ENCODE measurements at regions not wholly inside any gene's neighbourhood (a gene's known extent, or its start where the extent isn't known, plus 50 kb on each side); places are given as distances from the start of the nearest gene placed in this dataset.

GRCh38 chr2:109058802-109059201, 69.8 kb upstream of the EDAR start:
- TF ChIP-seq CTCF (conservative IDR thresholded peaks at IDR 0.05), result no peak
- peak overlapping the region; percentile 38; the same call in 1 of the 2 replicates for H3K27ac ChIP-seq

- H3K27ac ChIP-seq, result no peak overlapping the region
- no peak for TF ChIP-seq CTCF (conservative IDR thresholded peaks at IDR 0.05)
These were observed 69.2 kb upstream of the EDAR start for GRCh38 chr2:109058191-109058632.

- no peak for TF ChIP-seq CTCF (conservative IDR thresholded peaks at IDR 0.05)
These were observed 68.7 kb upstream of the EDAR start for GRCh38 chr2:109057686-109058085.

GRCh38 chr2:109055435-109055834, 66.4 kb upstream of the EDAR start:
- TF ChIP-seq CTCF (conservative IDR thresholded peaks at IDR 0.05), result no peak

More at GRCh38 chr2:109057686-109058085, 68.7 kb upstream of the EDAR start:
- H3K27ac ChIP-seq, result no peak overlapping the region

GRCh38 chr2:109054865-109055264, 65.8 kb upstream of the EDAR start:
- TF ChIP-seq CTCF (conservative IDR thresholded peaks at IDR 0.05), result no peak

More at GRCh38 chr2:109055435-109055834, 66.4 kb upstream of the EDAR start:
- no peak overlapping the region for H3K27ac ChIP-seq

GRCh38 chr2:109053716-109054115, 64.7 kb upstream of the EDAR start:
- no peak overlapping the region for H3K27ac ChIP-seq
- no peak for TF ChIP-seq CTCF (conservative IDR thresholded peaks at IDR 0.05)

More at GRCh38 chr2:109054865-109055264, 65.8 kb upstream of the EDAR start:
- no peak overlapping the region for H3K27ac ChIP-seq

- H3K27ac ChIP-seq, result no peak overlapping the region
These were observed 63.9 kb upstream of the EDAR start for GRCh38 chr2:109052922-109053321.

More at GRCh38 chr2:109052922-109053321, 63.9 kb upstream of the EDAR start:
- no peak for TF ChIP-seq CTCF (conservative IDR thresholded peaks at IDR 0.05)
